HG03442 (cell line): ENCODE measurements at regions not wholly inside any gene's neighbourhood (a gene's known extent, or its start where the extent isn't known, plus 50 kb on each side); places are given as distances from the start of the nearest gene placed in this dataset.

Experiments used
- ATAC-seq: cut with Tn5 transposase; IDR thresholded peaks from one replicate; pipeline ENCODE4 v1.9.1; 2021; ENCODE audit warnings: mild to moderate bottlenecking, moderate library complexity; ENCODE audit not compliant: unreplicated experiment

GRCh38 chr5:108649646-108650045 lies 98.1 kb upstream of the FER start:
- no peak for ATAC-seq

DNA sequence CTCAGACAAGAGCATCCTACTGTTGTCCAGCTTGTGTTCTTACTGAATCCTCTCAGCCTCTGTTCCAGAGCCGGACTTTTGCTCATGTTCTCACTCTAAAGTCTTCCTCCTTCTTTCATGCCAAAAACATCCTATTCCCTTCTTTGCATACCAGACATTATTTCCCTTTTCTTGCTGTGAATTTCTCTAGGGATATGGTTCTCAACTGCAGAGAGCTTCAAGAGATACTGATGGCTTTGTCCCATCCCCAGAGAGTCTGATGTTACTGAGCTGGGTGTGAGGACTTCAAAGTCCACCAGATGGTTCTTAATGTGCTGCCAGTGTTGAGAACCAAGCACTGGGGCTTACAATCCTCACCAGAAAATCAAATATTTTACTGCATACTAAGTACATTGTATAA lies 98.6 kb upstream of the FER start:
- no peak for ATAC-seq

DNA sequence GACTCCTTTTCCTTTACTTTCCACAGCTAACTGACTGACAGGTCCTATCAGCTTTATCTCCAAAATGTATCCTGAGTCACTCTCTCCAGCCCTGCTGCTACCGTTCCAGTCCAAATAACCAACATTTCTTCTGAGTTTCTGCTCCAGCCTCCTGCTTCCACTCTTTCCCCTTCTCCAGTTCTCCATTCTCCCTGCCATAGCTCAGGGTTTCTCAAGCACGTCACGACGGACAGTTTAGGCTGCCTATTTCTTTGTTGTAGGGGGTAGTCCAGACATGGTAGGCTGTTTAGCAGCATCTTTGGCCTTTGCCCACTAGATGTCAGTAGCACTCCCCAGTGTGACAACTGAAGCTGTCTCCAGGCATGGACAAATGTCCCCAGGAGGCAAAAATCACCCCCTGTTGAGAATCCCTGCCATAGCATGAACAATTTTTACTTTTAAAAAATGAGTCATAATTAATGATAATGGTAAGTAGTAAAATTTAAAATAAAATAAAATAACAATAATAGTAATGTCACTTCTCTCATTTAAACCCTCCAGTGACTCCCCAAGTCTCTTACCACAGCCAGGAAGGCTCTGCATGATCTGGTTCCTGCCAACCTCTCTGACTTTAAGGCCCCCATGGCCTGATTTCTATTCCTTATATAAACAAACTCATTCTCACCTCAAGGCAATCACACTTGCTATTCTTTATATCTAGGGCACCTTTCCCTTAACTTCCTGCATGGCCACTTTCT lies 105.4 kb upstream of the FER start:
- peak; percentile 99 for ATAC-seq

GRCh38 chr5:108641596-108641995 lies 106.1 kb upstream of the FER start:
- no peak for ATAC-seq

- ATAC-seq = no peak
Observed at GRCh38 chr5:108639366-108639765, 108.3 kb upstream of the FER start.

DNA sequence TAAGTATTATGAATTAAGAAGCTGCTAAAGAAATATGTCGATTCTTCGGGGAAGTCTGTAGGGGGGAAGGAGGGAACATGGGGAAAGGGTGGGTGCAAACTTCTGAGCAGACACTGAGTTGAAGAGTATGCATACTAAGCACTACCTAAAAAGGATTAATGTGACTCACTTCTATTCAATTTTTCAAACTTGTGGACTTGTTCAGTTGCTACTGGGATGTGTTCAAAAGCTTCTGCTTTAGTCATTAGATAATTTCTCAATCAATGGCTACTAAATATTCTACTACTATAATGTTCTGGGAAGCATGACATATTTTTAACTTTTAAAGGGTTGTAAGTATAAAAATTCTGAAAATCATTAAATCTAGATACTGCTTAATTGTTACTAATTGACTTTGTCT lies 109.7 kb upstream of the FER start:
- no peak for ATAC-seq

DNA sequence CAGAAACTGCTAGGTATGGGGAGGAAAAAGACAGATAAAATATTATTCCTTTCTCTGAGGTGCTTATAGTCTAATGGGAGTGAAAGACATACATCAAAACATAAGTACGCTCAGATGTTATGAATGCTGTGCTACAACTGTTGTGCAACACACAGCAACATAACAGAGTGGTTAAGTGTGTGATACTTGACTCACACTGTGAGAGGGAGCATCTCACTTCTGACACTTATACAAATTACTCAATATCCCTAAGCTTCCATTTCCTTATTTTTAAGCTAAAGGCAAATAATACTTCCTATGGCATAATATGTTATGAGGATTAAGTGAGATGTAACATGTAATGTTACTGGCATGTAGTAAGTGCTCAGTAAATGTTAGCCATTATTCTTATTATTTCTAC lies 110.6 kb upstream of the FER start:
- no peak for ATAC-seq

- no peak for ATAC-seq
Observed at GRCh38 chr5:108636135-108636853, 111.4 kb upstream of the FER start.

DNA sequence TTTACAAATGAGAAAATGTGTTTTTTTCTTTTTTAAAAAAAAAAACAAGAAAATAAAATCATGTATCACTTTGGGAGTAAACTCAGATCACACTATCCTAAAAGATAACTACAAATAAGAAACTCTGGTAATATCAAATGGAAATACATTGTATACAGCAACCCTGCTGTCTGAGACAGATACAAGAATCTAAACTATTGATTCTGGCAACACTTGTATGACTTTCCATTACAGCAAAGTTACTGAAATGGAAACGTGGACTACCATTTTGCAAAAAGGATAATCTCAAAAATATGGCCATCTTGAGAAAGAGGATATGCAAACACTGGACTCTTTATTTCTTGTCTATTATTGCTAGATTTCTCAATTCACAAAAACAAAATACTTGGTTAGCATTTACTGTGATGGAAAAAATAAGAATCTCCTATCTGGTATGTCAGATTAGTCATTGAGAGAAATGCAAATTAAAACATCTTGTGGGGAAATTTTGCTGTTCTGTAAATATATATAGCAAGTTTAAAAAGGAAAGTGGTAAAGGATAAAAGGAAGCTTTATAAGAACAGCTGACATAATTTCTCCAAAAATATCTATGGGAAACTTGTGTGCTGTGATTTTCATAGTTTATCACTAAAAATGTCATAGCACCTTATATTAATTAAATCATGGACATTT lies 112.9 kb upstream of the FER start:
- ATAC-seq = peak; percentile 76

DNA sequence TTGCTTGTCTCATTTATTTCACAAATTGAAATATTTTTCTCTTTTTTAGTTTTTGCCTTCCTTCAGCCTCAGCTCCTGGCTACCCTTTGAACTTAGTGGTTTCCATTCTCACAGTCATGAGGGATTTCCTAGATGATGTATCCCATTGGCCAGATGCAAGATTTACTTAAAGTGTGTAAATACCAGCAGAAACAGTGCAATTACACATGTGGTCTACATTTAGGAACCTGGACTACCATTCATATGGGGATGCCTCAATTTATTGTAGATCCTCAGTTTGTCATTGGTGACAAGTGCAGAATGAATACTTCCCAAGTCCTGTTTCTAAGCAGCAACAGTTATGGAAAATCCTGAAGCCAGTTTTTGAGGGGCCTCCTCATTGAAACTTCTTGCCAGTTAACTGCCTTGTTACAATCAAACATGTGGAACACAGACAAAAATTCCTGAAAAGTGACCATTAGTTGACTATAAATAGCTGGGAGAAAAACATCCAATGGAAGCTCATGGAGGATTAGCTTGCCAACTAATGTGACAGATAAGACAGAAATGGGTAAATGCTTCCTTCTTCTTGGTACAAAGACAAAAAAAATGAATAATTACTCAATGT lies 113.6 kb upstream of the FER start:
- no peak for ATAC-seq

GRCh38 chr5:108629779-108630528 lies 117.7 kb upstream of the FER start:
- no peak for ATAC-seq

DNA sequence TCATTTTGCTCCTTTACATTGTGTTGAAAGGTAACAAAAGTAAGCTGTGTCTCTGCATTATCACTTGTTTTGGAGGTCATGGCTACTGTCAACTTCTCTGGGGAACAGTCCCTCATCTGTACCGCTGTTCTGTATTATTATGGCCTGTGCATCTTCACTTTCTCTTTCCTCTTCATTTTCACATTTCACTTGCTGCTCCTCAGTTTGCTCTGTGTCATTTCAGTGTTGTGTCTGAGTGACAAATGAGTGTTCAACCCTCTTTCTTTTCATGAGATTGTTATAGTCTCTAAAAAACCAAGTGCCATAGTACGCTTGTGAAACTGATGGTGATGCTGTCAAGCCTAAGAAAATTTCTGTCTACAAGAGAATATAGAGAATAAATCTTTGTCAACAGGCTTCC lies 122.0 kb upstream of the FER start:
- ATAC-seq = peak; percentile 65

DNA sequence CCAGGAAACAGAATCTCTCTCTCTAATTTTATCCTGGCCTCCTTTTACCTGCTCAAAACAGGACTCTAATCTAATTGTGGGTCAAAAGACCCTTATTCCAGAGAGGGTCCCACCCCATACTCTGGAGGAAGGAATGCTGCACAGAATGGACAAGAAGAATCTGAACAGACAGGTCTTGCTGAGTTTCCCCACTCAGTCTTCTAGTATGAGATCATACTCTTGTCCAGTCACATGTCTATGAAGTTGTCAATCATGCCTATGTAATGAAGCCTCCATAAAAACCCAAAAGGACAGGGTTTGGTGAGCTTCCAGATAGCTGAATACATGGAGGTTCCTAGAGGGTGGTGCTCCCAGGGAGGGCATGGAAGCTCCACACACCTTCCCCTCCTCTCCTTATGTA lies 123.9 kb upstream of the FER start:
- ATAC-seq = no peak

DNA sequence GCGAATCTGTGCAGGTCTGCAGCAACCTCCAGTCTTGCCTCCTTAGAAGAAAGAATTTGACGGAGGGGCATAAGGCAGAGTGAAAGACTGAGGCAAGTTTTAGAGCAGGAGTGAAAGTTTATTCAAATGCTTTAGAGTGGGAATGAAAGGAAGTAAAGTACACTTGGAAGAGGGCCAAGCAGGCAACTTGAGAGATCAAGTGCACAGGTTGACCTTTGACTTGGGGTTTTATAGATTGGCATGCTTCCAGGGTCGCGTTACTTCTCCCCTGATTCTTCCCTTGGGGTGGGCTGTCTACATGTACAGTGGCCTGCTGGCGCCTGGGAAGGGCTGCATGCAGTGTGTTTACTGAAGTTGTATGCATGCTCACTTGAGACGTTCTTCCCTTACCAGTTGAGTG lies 127.2 kb upstream of the FER start:
- no peak for ATAC-seq

DNA sequence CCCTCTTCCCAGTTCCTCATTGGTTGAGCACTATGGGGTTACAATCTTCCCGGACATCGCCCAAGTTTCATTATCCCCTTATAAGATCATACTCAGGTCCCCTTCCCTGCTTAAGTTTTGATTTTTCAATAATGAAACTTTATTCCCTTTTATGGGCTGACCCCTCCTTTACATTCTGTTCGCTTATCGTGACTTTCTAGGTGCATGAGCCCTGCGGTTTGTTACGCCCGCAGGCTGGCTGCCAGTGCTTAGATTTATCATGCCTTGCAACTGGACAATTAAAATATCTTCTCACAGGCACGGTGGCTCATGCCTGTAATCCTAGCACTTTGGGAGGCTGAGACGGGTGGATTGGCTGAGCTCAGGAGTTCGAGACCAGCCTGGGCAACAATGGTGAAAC lies 127.9 kb upstream of the FER start:
- no peak for ATAC-seq

- ATAC-seq = no peak
Observed at GRCh38 chr5:108617467-108618435, 129.9 kb upstream of the FER start.

DNA sequence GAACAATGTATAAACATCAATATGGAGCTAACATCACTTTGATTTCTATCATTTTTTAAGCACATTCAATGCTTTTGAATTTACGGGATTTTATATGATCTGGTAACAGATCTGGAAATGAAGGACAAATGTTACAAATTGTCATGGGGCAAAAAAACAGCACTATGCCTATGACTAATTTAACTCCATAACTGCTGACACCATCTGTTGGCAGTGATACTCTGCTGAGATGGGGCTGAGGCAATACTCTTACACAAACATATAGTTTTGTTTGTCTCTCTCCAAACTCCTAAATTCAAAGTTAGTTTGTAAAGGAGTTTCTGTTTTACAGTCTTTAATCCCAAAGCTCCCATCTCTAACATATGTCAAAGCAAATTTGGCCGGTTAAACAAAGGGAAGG lies 132.5 kb upstream of the FER start:
- ATAC-seq = no peak

DNA sequence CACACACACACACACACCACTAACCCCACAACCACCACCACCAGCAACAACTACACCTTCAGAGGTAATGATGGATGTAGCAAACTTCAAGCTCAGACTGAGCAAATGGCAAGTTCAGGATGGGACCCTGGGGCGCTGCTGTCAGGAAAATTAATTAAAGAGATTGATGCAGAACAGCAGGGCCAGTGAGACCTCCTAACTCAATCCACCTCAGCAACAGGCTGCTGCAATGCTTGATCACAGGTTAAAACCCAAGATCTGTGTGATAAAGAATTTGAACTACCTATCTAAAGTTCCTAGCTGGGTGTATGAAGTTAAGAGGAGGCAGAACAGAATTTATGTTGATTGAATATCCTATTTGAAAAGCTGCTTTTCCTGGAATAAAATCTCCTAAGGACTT lies 140.3 kb upstream of the FER start:
- ATAC-seq = no peak

DNA sequence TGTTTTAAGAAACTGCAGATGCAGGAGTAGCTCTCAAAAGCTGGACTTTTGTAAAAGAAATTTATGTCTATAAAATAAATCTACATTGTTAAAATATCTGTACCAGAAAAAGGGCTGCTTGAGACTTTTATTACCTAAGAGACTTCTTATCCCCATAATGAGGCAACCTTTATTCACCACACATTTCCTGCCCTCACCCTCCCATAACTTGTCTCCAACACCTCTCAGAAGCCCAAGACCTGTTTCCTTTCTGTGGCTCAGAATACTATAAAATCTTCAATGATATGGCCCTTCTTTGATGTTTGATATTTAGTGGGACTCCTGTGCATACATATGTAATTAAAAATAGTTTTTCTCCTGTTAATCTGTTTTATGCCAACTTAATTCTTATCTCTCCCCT lies 141.5 kb upstream of the FER start:
- ATAC-seq = no peak

DNA sequence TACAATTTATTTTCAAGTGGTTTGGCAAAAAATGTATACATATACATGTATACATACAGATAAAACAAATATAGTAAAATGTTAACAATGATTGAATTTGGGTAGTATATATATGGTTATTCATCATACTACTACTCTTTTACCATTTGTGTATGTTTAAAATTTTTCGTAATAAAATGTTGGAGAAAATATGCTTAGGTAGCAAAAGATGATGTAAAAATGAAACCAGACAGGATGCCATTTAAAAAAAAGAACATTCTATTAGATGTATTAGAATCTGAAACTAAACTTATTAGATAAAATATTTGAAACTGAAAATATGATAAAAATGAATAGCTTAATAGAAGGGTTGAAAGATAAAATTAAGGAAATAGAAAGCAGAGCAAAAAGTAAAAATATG lies 144.9 kb upstream of the FER start:
- no peak for ATAC-seq
